Keratinocyte (primary cell): ENCODE measurements at regions not wholly inside any gene's neighbourhood (a gene's known extent, or its start where the extent isn't known, plus 50 kb on each side); places are given as distances from the start of the nearest gene placed in this dataset.

Experiments
- DNase-seq: peaks from one replicate; pipeline ENCODE4 v3.0.0-alpha.2; 2011; ENCODE audit warnings: low read depth, missing footprints, low spot score
- FAIRE-seq: peaks from 2 replicates; lab custom pipeline; 2011; peaks lifted over from hg19 to GRCh38; lab: Jason Lieb, UNC
- H2AFZ ChIP-seq: 2 replicates; pipeline ENCODE4 v1.6.0; 2012; ENCODE audit warnings: low read length, control low read depth, inconsistent platforms; ENCODE audit not compliant: control insufficient read depth
- H3K27ac ChIP-seq: 2 replicates; pipeline ENCODE4 v1.5.1; 2011; ENCODE audit warnings: low read length; ENCODE audit not compliant: control insufficient read depth, insufficient read depth
- H3K27me3 ChIP-seq: 3 replicates; pipeline ENCODE4 v1.6.0; 2011; ENCODE audit warnings: low read length; ENCODE audit not compliant: control insufficient read depth, insufficient read depth; ENCODE audit errors: extremely low read depth
- H3K36me3 ChIP-seq, 2 experiments: 2 replicates in 1 of 2; 3 replicates in 1 of 2; pipeline ENCODE4 v1.5.1; 2011; ENCODE audit warnings: low read length in 2 of 2, mild to moderate bottlenecking in 1 of 2; ENCODE audit not compliant: control insufficient read depth in 2 of 2, insufficient read depth in 2 of 2; ENCODE audit errors: extremely low read depth in 1 of 2
- H3K4me1 ChIP-seq: 3 replicates; pipeline ENCODE4 v1.5.1; 2011; ENCODE audit warnings: low read length; ENCODE audit not compliant: control insufficient read depth, insufficient read depth; ENCODE audit errors: extremely low read depth
- H3K4me2 ChIP-seq: 3 replicates; pipeline ENCODE4 v1.6.0; 2011; ENCODE audit warnings: low read depth, low read length; ENCODE audit not compliant: control insufficient read depth, insufficient read depth; ENCODE audit errors: extremely low read depth
- H3K4me3 ChIP-seq, 3 experiments: fragments of 200-600 bp in 1 of 3; sonication (generic) in 1 of 3; 2 replicates in 2 of 3; 3 replicates in 1 of 3; pipeline ENCODE4 v1.5.1; 2011 to 2016; ENCODE audit warnings: low read length in 3 of 3, mild to moderate bottlenecking in 3 of 3, control low read depth in 2 of 3, inconsistent platforms in 1 of 3, low read depth in 1 of 3, mixed read lengths in 1 of 3, mixed run types in 1 of 3, moderate library complexity in 1 of 3; ENCODE audit not compliant: control insufficient read depth in 2 of 3, insufficient read depth in 2 of 3; ENCODE audit errors: extremely low read depth in 1 of 3
- H3K79me2 ChIP-seq: 2 replicates; pipeline ENCODE4 v1.6.0; 2012; ENCODE audit warnings: low read length; ENCODE audit not compliant: control insufficient read depth, insufficient read depth
- H3K9ac ChIP-seq: 3 replicates; pipeline ENCODE4 v1.6.0; 2011; ENCODE audit warnings: low read length; ENCODE audit not compliant: control insufficient read depth, insufficient read depth; ENCODE audit errors: extremely low read depth
- H3K9me1 ChIP-seq: 3 replicates; pipeline ENCODE4 v1.6.0; 2011; ENCODE audit warnings: low read length; ENCODE audit not compliant: control insufficient read depth, insufficient read depth; ENCODE audit errors: extremely low read depth
- H3K9me3 ChIP-seq: 2 replicates; pipeline ENCODE4 v1.5.1; 2012; ENCODE audit warnings: low read depth, low read length; ENCODE audit not compliant: control insufficient read depth
- H4K20me1 ChIP-seq: 3 replicates; pipeline ENCODE4 v1.6.0; 2011; ENCODE audit warnings: low read length; ENCODE audit not compliant: control insufficient read depth, insufficient read depth; ENCODE audit errors: extremely low read depth
- CTCF ChIP-seq, 3 experiments: IDR thresholded peaks in 1 of 3; conservative IDR thresholded peaks in 1 of 3; optimal IDR thresholded peaks in 1 of 3; 2 replicates in 2 of 3; 3 replicates in 1 of 3; pipeline versions ENCODE3 to v1.5.1; 2011; ENCODE audit warnings: low read length in 3 of 3, mild to moderate bottlenecking in 3 of 3, moderate library complexity in 2 of 3, control low read depth in 1 of 3, inconsistent platforms in 1 of 3; ENCODE audit not compliant: insufficient read depth in 2 of 3; ENCODE audit errors: extremely low read depth in 1 of 3
- EZH2 ChIP-seq: IDR thresholded peaks from one replicate; pipeline ENCODE4 v1.6.1; 2012; ENCODE audit warnings: inconsistent platforms, mild to moderate bottlenecking, low read length, moderate library complexity
- dilution Hi-C: fragments of 300-500 bp; cut with MboI; formaldehyde crosslinking; loops from one replicate; pipeline ENCODE4 v1.7.0; 2020; ENCODE audit warnings: low sequenced_read_pairs; ENCODE audit not compliant: extremely low pct_ligation_motif_present

GRCh38 chr6:81075974-81076373, 676.5 kb downstream of the TENT5A start:
- Histone ChIP-seq H3K9me1 (no peaks in the 10 kb centered on the region), H3K79me2 (no peaks in the 10 kb centered on the region), H2AFZ (no peak overlapping the region), H3K4me3 (no peak overlapping the region), H4K20me1 (no peaks in the 10 kb centered on the region), H3K36me3 (no peaks in the 10 kb centered on the region), H3K27ac (no peak overlapping the region), H3K4me1 (no peaks in the 10 kb centered on the region), H3K4me2 (no peak overlapping the region), H3K9me3 (no peaks in the 10 kb centered on the region), H3K27me3 (no peaks in the 10 kb centered on the region), H3K9ac (no peak overlapping the region)
- FAIRE-seq (no peak), DNase-seq (no peak)
- TF ChIP-seq EZH2: no peak
- TF ChIP-seq CTCF (optimal IDR thresholded peaks at IDR 0.05 in 1 of 3, IDR thresholded peaks at IDR 0.05 in 1 of 3, conservative IDR thresholded peaks at IDR 0.05 in 1 of 3; ENCODE audit: extremely low read depth in 1 of 3, insufficient read depth in 2 of 3, low read length in 3 of 3): peak; percentile 25 to 70 (median 33)
- dilution Hi-C loops: no loop called here

DNA sequence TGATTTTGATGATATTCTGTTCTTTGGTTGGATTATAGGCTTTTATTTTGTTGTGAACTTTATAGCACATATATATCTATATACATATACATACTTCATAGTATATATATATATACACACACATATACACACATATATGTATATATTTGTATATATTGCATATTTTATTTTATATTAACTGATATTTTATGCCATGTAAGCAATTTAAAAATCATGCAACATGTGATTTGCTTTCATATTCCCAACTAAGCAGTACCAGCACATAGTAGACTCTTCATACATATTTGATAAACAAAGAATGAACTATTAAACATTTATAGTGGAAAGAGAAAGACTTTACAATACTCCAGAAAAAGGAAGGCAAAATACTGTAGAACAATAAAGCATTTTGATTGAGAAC, 679.2 kb downstream of the TENT5A start:
- Histone ChIP-seq H4K20me1 (no peaks in the 10 kb centered on the region), H3K4me2 (no peak overlapping the region), H2AFZ (no peak overlapping the region), H3K4me3 (no peak overlapping the region), H3K4me1 (no peaks in the 10 kb centered on the region), H3K27me3 (no peaks in the 10 kb centered on the region), H3K9me3 (no peaks in the 10 kb centered on the region), H3K27ac (no peak overlapping the region), H3K36me3 (no peaks in the 10 kb centered on the region), H3K9me1 (no peaks in the 10 kb centered on the region), H3K79me2 (no peaks in the 10 kb centered on the region), H3K9ac (no peak overlapping the region)
- DNase-seq: no peak
- no peak for TF ChIP-seq EZH2
- no peak for TF ChIP-seq CTCF (optimal IDR thresholded peaks at IDR 0.05 in 1 of 3, IDR thresholded peaks at IDR 0.05 in 1 of 3, conservative IDR thresholded peaks at IDR 0.05 in 1 of 3; ENCODE audit: extremely low read depth in 1 of 3, insufficient read depth in 2 of 3, low read length in 3 of 3)
- FAIRE-seq: no peak
- dilution Hi-C loops: no loop called here
